ENCODE measurements at regions not wholly inside any gene's neighbourhood (a gene's known extent, or its start where the extent isn't known, plus 50 kb on each side); places are given as distances from the start of the nearest gene placed in this dataset.
A peak's percentile ranks its signal among the peaks of the same experiment; 100 is the strongest.

DNA sequence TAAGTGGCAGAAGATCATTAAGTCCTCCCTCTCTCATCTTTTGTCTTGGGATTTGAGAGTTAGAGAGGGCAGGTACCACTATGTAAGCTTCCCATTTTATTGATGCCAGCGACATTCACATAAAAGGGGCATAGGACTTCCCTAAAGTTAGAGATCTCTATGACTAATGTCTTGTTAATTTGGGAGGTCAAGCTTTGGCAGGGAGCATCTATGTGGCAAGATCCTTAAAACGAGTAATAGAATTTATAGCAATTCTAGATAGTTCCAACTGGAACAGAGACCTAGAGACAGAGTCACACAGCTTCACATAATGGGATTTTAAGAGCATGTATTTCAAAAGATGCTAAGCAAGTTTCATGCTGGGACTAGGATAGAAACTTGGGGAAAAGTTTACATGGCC lies 308.0 kb downstream of the MAP2K6 start:
- Histone ChIP-seq H3K9ac (ENCODE audit: low read depth, low read length) (no peak overlapping the region), H3K9me3 (replicated peaks; ENCODE audit: low read length) (no peaks in the 10 kb centered on the region), H3K27me3 (ENCODE audit: control insufficient read depth, insufficient read depth, low read length) (no peaks in the 10 kb centered on the region), H3K4me3 (ENCODE audit: low read length) (no peak overlapping the region), H3K36me3 (ENCODE audit: insufficient read depth, low read length) (no peaks in the 10 kb centered on the region), H3K4me2 (ENCODE audit: low read length) (no peak overlapping the region), H3K4me1 (ENCODE audit: control insufficient read depth, insufficient read depth, low read length) (no peaks in the 10 kb centered on the region)

DNA sequence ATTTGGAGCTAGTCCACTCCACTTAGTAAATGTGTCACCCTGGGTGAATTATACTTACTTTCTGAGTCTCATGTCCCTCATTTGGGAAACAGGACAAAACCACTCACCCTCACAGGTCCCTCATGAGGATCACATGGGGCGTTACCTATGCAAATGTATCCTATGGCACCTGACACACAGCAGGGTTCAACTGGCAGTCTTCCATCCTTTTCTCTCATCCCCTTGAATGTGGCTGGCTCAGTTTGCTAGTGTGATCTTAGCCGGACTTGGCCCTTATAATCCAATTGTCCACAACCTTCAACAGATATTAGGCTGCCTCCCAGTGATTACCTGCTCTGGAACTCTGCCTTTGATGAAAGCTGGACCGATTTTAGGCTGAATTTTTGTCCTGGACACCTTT lies 308.8 kb downstream of the MAP2K6 start:
- H3K27me3 ChIP-seq (ENCODE audit: control insufficient read depth, insufficient read depth, low read length) = no peaks in the 10 kb centered on the region

DNA sequence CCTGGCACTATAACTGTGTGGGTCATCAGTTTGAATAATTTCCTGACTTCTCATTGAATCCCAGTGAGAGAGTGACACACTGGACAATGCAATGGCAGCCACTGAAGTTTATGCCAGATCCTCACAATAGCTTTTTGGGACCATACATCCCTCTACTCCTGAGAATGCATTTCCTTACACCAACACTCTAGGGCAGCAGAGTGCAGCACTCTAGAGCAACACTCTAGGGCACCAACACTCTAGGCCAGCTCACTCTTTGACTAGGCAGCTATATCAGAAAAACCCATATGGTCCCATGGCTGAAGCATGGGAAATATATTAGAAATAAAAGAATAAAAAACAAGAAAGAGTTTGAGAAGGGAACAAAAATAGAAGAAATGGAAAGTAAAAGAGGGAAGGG lies 309.2 kb downstream of the MAP2K6 start:
- Histone ChIP-seq H3K4me1 (ENCODE audit: control insufficient read depth, insufficient read depth, low read length) (no peaks in the 10 kb centered on the region), H3K9ac (ENCODE audit: low read depth, low read length) (no peak overlapping the region), H3K4me2 (ENCODE audit: low read length) (no peak overlapping the region), H3K9me3 (replicated peaks; ENCODE audit: low read length) (no peaks in the 10 kb centered on the region), H3K27me3 (ENCODE audit: control insufficient read depth, insufficient read depth, low read length) (no peaks in the 10 kb centered on the region), H3K4me3 (ENCODE audit: low read length) (no peak overlapping the region), H3K36me3 (ENCODE audit: insufficient read depth, low read length) (no peaks in the 10 kb centered on the region)

More for the DNA sequence above, 308.8 kb downstream of the MAP2K6 start:
- no peak overlapping the region for H3K9ac ChIP-seq (ENCODE audit: low read depth, low read length)
- H3K4me3 ChIP-seq (ENCODE audit: low read length) = no peak overlapping the region
- no peaks in the 10 kb centered on the region for H3K4me1 ChIP-seq (ENCODE audit: control insufficient read depth, insufficient read depth, low read length)
- no peaks in the 10 kb centered on the region for H3K36me3 ChIP-seq (ENCODE audit: insufficient read depth, low read length)
- no peaks in the 10 kb centered on the region for H3K9me3 ChIP-seq (replicated peaks; ENCODE audit: low read length)
- H3K4me2 ChIP-seq (ENCODE audit: low read length) = no peak overlapping the region

DNA sequence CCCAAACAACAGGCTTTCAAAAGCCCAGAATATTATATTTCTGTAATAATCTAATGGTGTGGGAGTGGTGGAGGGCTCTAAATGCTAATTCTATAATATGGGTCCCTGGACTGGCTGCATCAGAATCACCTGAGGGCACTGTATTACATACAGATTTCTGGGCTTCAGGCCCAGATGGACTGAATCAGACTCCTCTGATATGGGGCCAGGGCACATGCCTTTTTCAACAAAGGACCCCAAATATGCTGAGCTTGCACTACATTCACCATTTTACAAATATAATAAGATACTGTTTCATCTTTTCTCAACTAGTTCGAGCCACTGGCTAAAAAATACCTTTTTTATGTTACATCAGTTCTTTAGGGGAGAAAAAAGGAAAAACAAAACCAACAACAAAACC lies 309.7 kb downstream of the MAP2K6 start:
- H3K36me3 ChIP-seq (ENCODE audit: insufficient read depth, low read length) = no peaks in the 10 kb centered on the region
- no peaks in the 10 kb centered on the region for H3K9me3 ChIP-seq (replicated peaks; ENCODE audit: low read length)
- H3K4me3 ChIP-seq (ENCODE audit: low read length) = no peak overlapping the region
- H3K27me3 ChIP-seq (ENCODE audit: control insufficient read depth, insufficient read depth, low read length) = no peaks in the 10 kb centered on the region
- H3K9ac ChIP-seq (ENCODE audit: low read depth, low read length) = no peak overlapping the region
- no peaks in the 10 kb centered on the region for H3K4me1 ChIP-seq (ENCODE audit: control insufficient read depth, insufficient read depth, low read length)
- no peak overlapping the region for H3K4me2 ChIP-seq (ENCODE audit: low read length)

DNA sequence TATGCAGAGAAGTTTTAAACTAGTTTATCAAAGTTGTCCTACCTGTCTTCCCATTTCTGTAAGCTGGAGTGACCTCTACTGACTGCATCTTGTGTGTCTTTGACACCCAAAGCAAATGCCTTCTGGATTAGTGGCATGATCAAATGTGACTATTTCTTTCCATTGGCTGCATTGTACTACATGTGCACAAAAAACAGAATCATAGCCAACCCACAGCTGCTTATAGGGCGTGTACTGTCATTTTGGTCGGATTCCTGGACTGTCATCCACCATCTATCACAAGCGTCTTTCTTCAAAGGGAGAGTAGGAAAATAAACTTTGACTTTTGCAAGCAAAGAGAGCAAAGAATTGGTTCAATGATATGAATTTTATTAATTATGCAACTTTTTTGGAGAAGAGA lies 310.6 kb downstream of the MAP2K6 start:
- Histone ChIP-seq H3K9ac (ENCODE audit: low read depth, low read length) (no peak overlapping the region), H3K36me3 (ENCODE audit: insufficient read depth, low read length) (no peaks in the 10 kb centered on the region), H3K9me3 (replicated peaks; ENCODE audit: low read length) (no peaks in the 10 kb centered on the region), H3K27me3 (ENCODE audit: control insufficient read depth, insufficient read depth, low read length) (no peaks in the 10 kb centered on the region), H3K4me3 (ENCODE audit: low read length) (no peak overlapping the region), H3K4me1 (ENCODE audit: control insufficient read depth, insufficient read depth, low read length) (peaks cover 4% of the 10 kb centered on the region), H3K4me2 (ENCODE audit: low read length) (no peak overlapping the region)

DNA sequence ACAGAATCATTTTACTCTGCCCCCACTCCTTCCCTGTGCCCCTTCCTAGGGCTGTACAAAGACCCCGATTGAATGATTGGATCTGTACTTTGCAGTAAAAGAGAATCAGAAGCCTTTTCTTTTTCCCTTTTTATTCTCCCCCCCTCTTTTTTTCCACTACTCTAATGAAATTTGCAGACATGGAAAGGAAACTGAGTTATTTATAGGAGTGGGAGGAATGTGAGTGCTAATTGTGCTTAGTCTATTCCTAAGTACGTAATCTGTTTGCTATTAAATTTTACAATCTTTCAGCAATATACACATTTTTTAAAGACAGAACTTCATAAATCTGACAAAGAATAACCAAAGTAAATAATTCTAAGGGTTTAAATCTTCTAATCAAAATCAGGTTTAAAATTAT lies 314.3 kb downstream of the MAP2K6 start:
- no peak overlapping the region for H3K9ac ChIP-seq (ENCODE audit: low read depth, low read length)
- no peaks in the 10 kb centered on the region for H3K36me3 ChIP-seq (ENCODE audit: insufficient read depth, low read length)
- H3K4me1 ChIP-seq (ENCODE audit: control insufficient read depth, insufficient read depth, low read length) = peaks cover 31% of the 10 kb centered on the region
- no peaks in the 10 kb centered on the region for H3K9me3 ChIP-seq (replicated peaks; ENCODE audit: low read length)
- no peak overlapping the region for H3K4me2 ChIP-seq (ENCODE audit: low read length)
- H3K27me3 ChIP-seq (ENCODE audit: control insufficient read depth, insufficient read depth, low read length) = no peaks in the 10 kb centered on the region
- H3K4me3 ChIP-seq (ENCODE audit: low read length) = no peak overlapping the region

DNA sequence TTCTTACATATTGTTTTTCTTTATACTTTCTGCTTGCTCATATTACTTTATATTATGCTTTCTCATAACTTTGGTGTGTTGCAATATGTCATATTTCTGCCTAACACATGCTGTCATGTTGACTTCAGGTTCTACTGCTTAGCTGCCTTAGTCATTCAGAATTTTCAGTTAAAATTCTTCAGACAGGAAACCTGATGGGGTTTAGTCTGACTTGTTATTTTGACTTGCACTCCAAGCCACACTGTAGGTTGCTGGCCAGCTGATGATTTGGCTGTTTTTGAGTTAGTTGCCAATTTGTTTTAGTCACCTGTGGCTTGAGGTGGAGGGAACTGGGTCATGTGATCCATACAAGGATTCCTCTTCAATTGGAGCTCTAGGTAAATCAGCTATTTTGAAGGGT lies 315.4 kb downstream of the MAP2K6 start:
- H3K4me3 ChIP-seq (ENCODE audit: low read length) = no peak overlapping the region
- no peak overlapping the region for H3K9ac ChIP-seq (ENCODE audit: low read depth, low read length)
- no peaks in the 10 kb centered on the region for H3K27me3 ChIP-seq (ENCODE audit: control insufficient read depth, insufficient read depth, low read length)
- no peaks in the 10 kb centered on the region for H3K36me3 ChIP-seq (ENCODE audit: insufficient read depth, low read length)
- H3K4me1 ChIP-seq (ENCODE audit: control insufficient read depth, insufficient read depth, low read length) = peaks cover 39% of the 10 kb centered on the region
- no peaks in the 10 kb centered on the region for H3K9me3 ChIP-seq (replicated peaks; ENCODE audit: low read length)
- no peak overlapping the region for H3K4me2 ChIP-seq (ENCODE audit: low read length)

DNA sequence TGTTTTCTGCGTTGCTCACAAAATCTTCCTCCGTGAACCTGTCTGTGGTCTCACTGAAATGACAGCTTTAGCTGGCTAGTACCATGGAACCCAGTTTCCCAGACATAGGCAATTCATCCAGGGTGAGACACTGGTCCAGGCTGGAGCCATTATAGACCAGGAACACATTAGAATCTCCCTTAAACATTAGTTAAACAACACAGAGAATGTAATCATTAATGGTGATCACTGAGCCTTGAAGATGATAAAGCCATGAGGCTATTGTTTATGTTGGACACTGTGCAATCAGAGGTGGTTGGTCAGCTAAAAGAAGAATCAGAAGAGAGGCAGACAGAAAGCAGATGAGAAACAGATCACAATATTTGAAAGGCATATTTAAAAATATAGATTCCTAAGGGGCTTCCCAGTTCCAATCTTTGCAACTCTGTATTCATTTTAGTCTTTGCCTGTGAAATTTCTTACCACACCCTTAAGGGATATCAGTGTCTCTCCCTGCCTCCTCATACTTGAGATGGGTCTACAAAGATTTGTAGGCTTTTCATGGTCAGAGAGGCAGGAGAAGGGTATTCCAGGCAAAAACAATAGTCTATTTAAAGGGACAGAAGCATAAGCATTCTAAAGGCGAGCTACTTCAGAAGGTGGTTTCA lies 317.9 kb downstream of the MAP2K6 start:
- no peaks in the 10 kb centered on the region for H3K27me3 ChIP-seq (ENCODE audit: control insufficient read depth, insufficient read depth, low read length)
- peaks cover 39% of the 10 kb centered on the region for H3K4me1 ChIP-seq (ENCODE audit: control insufficient read depth, insufficient read depth, low read length)
- H3K36me3 ChIP-seq (ENCODE audit: insufficient read depth, low read length) = no peaks in the 10 kb centered on the region
- peak overlapping the region; percentile 26 for H3K4me2 ChIP-seq (ENCODE audit: low read length)
- H3K9ac ChIP-seq (ENCODE audit: low read depth, low read length) = no peak overlapping the region
- no peaks in the 10 kb centered on the region for H3K9me3 ChIP-seq (replicated peaks; ENCODE audit: low read length)
- H3K4me3 ChIP-seq (ENCODE audit: low read length) = no peak overlapping the region

DNA sequence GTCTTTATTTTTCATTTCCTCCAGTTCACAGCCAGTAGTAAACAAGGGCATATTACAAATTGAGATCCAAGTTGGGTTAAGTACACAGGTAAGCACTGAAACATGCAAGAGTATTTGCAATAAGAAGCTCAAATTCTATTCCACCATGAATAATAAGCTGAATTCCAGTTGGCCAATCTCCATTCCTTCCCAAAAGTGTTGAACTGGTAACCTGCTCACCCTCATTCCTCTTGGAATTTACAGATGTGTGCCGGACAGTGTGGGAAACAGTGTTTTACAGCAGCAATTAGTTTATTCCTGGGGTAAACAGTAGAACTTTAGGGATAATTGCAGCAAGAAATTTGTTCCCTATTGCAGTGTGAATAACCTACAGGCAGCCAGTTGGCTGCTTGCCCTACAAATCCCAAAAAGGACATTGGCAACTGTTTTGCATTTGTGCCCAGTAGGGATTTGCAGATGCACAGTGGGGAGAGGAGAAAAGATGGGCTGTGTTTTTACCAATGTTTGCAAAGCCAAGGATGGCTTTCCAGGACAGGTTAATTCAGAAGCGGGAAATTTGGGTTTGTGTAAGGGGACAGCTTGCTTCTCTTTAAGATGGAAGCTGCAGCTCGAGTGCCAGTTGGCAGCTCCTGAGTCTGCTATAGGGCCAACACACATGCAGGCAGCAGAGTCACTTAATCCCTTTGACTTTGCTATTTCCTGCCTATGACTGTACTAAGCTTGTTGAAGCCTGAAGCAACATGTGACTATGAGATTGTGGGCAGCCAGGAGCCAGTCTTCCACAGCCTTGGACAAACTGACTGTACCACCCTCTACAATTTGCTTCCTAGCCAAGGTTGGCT lies 318.9 kb downstream of the MAP2K6 start:
- no peaks in the 10 kb centered on the region for H3K27me3 ChIP-seq (ENCODE audit: control insufficient read depth, insufficient read depth, low read length)
- no peaks in the 10 kb centered on the region for H3K36me3 ChIP-seq (ENCODE audit: insufficient read depth, low read length)
- peak overlapping the region; percentile 37 for H3K4me3 ChIP-seq (ENCODE audit: low read length)
- peaks cover 39% of the 10 kb centered on the region for H3K4me1 ChIP-seq (ENCODE audit: control insufficient read depth, insufficient read depth, low read length)
- no peaks in the 10 kb centered on the region for H3K9me3 ChIP-seq (replicated peaks; ENCODE audit: low read length)
- H3K9ac ChIP-seq (ENCODE audit: low read depth, low read length) = peak overlapping the region; percentile 14
- H3K4me2 ChIP-seq (ENCODE audit: low read length) = peak overlapping the region; percentile 68

DNA sequence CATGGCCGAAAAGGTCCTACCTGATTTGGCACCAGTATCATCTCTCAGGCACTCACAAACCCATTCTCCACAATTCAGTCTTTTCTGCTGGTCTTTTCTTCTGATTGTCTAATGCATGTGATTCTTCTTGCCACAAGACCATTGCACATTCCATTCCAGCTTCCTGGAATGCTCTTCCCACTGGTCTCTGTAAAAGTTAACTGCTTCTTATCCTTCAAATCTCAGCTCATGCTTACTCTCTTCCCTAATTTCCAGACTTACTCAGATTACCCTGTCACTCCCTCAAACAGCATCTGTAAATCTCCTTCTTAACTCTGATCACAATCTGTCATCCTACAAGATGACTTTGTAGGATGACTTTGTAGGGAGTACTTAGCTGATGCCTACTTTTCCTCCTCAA lies 320.2 kb downstream of the MAP2K6 start:
- Histone ChIP-seq H3K36me3 (ENCODE audit: insufficient read depth, low read length) (no peaks in the 10 kb centered on the region), H3K27me3 (ENCODE audit: control insufficient read depth, insufficient read depth, low read length) (no peaks in the 10 kb centered on the region), H3K9me3 (replicated peaks; ENCODE audit: low read length) (no peaks in the 10 kb centered on the region), H3K4me2 (ENCODE audit: low read length) (no peak overlapping the region), H3K4me1 (ENCODE audit: control insufficient read depth, insufficient read depth, low read length) (peaks cover 38% of the 10 kb centered on the region), H3K9ac (ENCODE audit: low read depth, low read length) (no peak overlapping the region), H3K4me3 (ENCODE audit: low read length) (no peak overlapping the region)

DNA sequence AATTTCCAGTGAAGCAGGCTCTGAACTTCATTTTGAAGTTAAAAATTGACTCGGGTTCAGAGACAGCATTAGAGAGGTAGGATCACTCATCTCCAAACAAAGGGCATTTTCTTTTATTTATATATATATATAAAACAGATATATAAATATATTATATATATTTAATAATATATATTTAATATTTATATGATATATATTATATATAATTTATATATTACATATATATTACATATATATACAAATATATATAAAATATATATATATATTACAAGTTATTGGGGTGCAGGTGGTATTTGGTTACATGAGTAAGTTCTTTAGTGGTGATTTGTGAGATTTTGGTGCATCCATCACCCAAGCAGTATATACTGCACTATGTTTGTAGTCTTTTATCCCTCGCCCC lies 320.8 kb downstream of the MAP2K6 start:
- no peak overlapping the region for H3K4me2 ChIP-seq (ENCODE audit: low read length)
- no peak overlapping the region for H3K4me3 ChIP-seq (ENCODE audit: low read length)
- H3K9me3 ChIP-seq (replicated peaks; ENCODE audit: low read length) = no peaks in the 10 kb centered on the region
- no peaks in the 10 kb centered on the region for H3K36me3 ChIP-seq (ENCODE audit: insufficient read depth, low read length)
- no peak overlapping the region for H3K9ac ChIP-seq (ENCODE audit: low read depth, low read length)
- H3K27me3 ChIP-seq (ENCODE audit: control insufficient read depth, insufficient read depth, low read length) = no peaks in the 10 kb centered on the region
- H3K4me1 ChIP-seq (ENCODE audit: control insufficient read depth, insufficient read depth, low read length) = peaks cover 33% of the 10 kb centered on the region

DNA sequence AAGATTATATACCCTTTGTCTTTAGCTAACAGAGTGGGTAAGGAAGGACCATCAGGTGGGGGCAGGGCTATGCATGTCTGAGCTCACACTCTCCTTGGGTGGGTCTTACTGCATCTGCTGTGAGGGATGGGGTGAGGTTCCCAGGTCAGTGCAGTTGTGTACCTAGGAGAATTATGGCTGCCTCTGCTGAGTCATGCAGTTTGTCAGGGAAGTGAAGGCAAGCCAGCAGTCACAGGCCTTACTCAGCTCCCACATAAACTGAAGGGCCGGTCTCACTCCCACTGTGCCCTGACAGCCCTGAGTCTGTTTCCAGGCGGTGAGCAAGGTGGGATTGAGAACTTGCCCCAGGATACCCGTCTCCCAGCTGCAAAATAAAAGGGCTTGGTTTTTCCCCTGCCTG lies 328.6 kb downstream of the MAP2K6 start:
- H3K27me3 ChIP-seq (ENCODE audit: control insufficient read depth, insufficient read depth, low read length) = no peaks in the 10 kb centered on the region
- H3K36me3 ChIP-seq (ENCODE audit: insufficient read depth, low read length) = no peaks in the 10 kb centered on the region
- H3K9ac ChIP-seq (ENCODE audit: low read depth, low read length) = no peak overlapping the region
- H3K9me3 ChIP-seq (replicated peaks; ENCODE audit: low read length) = no peaks in the 10 kb centered on the region
- H3K4me1 ChIP-seq (ENCODE audit: control insufficient read depth, insufficient read depth, low read length) = peaks cover 3% of the 10 kb centered on the region
- no peak overlapping the region for H3K4me2 ChIP-seq (ENCODE audit: low read length)
- no peak overlapping the region for H3K4me3 ChIP-seq (ENCODE audit: low read length)
